ENCODE measurements at regions not wholly inside any gene's neighbourhood (a gene's known extent, or its start where the extent isn't known, plus 50 kb on each side); places are given as distances from the start of the nearest gene placed in this dataset.

DNA sequence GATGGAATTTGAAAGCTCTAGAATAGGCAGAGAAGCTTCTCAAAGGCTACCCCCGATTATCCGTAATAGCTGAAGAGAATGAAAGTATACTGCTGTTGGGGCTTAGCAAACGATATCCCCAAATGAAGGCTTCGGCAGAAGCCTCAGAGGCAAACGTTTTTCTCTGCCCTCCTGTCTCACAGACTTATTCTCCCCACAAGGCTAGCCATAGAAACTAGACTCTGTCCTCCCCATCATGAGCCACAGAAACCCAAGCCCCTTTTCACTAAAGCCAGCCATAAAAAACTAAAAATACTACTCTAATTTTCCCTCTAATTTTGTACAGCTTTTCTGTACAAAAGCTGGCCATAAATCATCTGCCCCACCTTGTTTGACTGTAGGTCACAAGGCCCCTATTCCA is 413.4 kb upstream of the CFAP20DC start (continued):
- TF ChIP-seq, protein P1, sequence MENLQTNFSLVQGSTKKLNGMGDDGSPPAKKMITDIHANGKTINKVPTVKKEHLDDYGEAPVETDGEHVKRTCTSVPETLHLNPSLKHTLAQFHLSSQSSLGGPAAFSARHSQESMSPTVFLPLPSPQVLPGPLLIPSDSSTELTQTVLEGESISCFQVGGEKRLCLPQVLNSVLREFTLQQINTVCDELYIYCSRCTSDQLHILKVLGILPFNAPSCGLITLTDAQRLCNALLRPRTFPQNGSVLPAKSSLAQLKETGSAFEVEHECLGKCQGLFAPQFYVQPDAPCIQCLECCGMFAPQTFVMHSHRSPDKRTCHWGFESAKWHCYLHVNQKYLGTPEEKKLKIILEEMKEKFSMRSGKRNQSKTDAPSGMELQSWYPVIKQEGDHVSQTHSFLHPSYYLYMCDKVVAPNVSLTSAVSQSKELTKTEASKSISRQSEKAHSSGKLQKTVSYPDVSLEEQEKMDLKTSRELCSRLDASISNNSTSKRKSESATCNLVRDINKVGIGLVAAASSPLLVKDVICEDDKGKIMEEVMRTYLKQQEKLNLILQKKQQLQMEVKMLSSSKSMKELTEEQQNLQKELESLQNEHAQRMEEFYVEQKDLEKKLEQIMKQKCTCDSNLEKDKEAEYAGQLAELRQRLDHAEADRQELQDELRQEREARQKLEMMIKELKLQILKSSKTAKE (IDR thresholded peaks at IDR 0.05; ENCODE audit: low read depth, poor library complexity, severe bottlenecking), result no peak
- no peak for TF ChIP-seq ZNF622 (IDR thresholded peaks at IDR 0.05)
- TF ChIP-seq MXI1 (IDR thresholded peaks at IDR 0.05; ENCODE audit: low read depth, low read length), result no peak
- no peak for TF ChIP-seq SREBF1 (IDR thresholded peaks at IDR 0.05; ENCODE audit: low read length)
- TF ChIP-seq NFXL1 (IDR thresholded peaks at IDR 0.05; ENCODE audit: borderline replicate concordance), result no peak
- TF ChIP-seq FOS (IDR thresholded peaks at IDR 0.05; ENCODE audit: borderline replicate concordance, extremely low read depth, insufficient read length), result no peak

DNA sequence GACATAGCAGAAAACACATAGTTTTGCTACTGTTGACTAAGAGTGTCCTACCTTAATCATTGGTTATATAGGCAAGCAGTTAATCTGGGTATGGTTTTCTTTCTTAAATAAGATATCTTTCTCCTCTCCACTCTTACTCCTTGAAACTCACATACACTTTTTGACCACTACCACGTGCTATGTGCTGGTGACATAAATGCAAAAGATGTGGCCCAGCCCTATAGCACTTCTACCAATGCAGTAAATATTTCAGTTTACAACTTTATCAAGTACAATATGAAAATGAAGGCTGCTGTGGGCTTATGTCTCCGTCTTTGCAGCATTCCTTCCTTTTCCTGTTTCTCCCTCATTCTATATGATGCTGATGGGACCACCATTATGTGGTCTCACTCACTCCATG is 410.2 kb upstream of the CFAP20DC start:
- 50% methylated on average over 2 of the region's 2 CpGs for WGBS (ENCODE audit: insufficient coverage, insufficient replicate concordance, low lambda C conversion rate, missing lambda C conversion rate)
- H3K79me2 ChIP-seq (ENCODE audit: control insufficient read depth, insufficient read depth, low read length), result no peaks in the 10 kb centered on the region
- no peaks in the 10 kb centered on the region for H4K20me1 ChIP-seq (ENCODE audit: control insufficient read depth, insufficient read depth)
- no peak overlapping the region for H3K27ac ChIP-seq (ENCODE audit: control insufficient read depth, insufficient read depth)
- H3K4me2 ChIP-seq (ENCODE audit: control insufficient read depth, insufficient read depth), result no peak overlapping the region
- ChIA-PET SMC1A (ENCODE audit: uncharacterized antibody, unreplicated experiment) (interaction anchor here (0.8 kb wide), 1 partner anchor 17 kb away, joined by 3 read pairs; no protein-coding TSS in a partner anchor), POLR2A (no interaction called here), CTCF (no interaction called here), RAD21 (ENCODE audit: unreplicated experiment) (no interaction called here)
- H3K36me3 ChIP-seq (ENCODE audit: control insufficient read depth in 2 of 2, insufficient read depth in 2 of 2, low read length in 1 of 2), result no peaks in the 10 kb centered on the region
- in situ Hi-C loops (cut with MboI) (no loop called here), intact Hi-C loops (cut with micrococcal nuclease; ENCODE audit: unreplicated experiment) (no loop called here)
- BruUV-seq (replicated peaks), result no TSS peak
- H3K4me1 ChIP-seq (ENCODE audit: control insufficient read depth, insufficient read depth, low read length), result peaks cover 15% of the 10 kb centered on the region
- H3K9me3 ChIP-seq (replicated peaks; ENCODE audit: control insufficient read depth, insufficient read depth, low read length), result peaks cover 5% of the 10 kb centered on the region; the same call in 2 of the 3 replicates
- no peaks in the 10 kb centered on the region for H3K27me3 ChIP-seq (replicated peaks in 1 of 2; ENCODE audit: control insufficient read depth in 2 of 2, insufficient read depth in 2 of 2, low read length in 1 of 2)
- DNase-seq (ENCODE audit: low read depth, low spot score), result no peak
- H3K9ac ChIP-seq (ENCODE audit: control insufficient read depth, insufficient read depth, low read length), result no peak overlapping the region
- no peak overlapping the region for H3K4me3 ChIP-seq
- no peak for FAIRE-seq
- no peak for ATAC-seq
- no peak overlapping the region for H2AFZ ChIP-seq (ENCODE audit: control insufficient read depth, low read depth, low read length)
- TF ChIP-seq SMC3 (IDR thresholded peaks at IDR 0.05; ENCODE audit: borderline replicate concordance, low read length) (no peak), NR2C1 (IDR thresholded peaks at IDR 0.05) (no peak), MTA3 (IDR thresholded peaks at IDR 0.05; ENCODE audit: borderline replicate concordance, low read length) (no peak), CBFB (IDR thresholded peaks at IDR 0.05; ENCODE audit: low read depth) (no peak), FOXM1 (IDR thresholded peaks at IDR 0.05; ENCODE audit: low read depth, low read length) (no peak), SPI1 (IDR thresholded peaks at IDR 0.05; ENCODE audit: borderline replicate concordance, insufficient read depth, low read depth, low read length) (no peak), POLR2AphosphoS2 (IDR thresholded peaks at IDR 0.05; ENCODE audit: low read depth, low read length) (no peak)
- TF ChIP-seq, protein P2, sequence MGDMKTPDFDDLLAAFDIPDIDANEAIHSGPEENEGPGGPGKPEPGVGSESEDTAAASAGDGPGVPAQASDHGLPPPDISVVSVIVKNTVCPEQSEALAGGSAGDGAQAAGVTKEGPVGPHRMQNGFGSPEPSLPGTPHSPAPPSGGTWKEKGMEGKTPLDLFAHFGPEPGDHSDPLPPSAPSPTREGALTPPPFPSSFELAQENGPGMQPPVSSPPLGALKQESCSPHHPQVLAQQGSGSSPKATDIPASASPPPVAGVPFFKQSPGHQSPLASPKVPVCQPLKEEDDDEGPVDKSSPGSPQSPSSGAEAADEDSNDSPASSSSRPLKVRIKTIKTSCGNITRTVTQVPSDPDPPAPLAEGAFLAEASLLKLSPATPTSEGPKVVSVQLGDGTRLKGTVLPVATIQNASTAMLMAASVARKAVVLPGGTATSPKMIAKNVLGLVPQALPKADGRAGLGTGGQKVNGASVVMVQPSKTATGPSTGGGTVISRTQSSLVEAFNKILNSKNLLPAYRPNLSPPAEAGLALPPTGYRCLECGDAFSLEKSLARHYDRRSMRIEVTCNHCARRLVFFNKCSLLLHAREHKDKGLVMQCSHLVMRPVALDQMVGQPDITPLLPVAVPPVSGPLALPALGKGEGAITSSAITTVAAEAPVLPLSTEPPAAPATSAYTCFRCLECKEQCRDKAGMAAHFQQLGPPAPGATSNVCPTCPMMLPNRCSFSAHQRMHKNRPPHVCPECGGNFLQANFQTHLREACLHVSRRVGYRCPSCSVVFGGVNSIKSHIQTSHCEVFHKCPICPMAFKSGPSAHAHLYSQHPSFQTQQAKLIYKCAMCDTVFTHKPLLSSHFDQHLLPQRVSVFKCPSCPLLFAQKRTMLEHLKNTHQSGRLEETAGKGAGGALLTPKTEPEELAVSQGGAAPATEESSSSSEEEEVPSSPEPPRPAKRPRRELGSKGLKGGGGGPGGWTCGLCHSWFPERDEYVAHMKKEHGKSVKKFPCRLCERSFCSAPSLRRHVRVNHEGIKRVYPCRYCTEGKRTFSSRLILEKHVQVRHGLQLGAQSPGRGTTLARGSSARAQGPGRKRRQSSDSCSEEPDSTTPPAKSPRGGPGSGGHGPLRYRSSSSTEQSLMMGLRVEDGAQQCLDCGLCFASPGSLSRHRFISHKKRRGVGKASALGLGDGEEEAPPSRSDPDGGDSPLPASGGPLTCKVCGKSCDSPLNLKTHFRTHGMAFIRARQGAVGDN (IDR thresholded peaks at IDR 0.05), result no peak
- TF ChIP-seq, protein P3, sequence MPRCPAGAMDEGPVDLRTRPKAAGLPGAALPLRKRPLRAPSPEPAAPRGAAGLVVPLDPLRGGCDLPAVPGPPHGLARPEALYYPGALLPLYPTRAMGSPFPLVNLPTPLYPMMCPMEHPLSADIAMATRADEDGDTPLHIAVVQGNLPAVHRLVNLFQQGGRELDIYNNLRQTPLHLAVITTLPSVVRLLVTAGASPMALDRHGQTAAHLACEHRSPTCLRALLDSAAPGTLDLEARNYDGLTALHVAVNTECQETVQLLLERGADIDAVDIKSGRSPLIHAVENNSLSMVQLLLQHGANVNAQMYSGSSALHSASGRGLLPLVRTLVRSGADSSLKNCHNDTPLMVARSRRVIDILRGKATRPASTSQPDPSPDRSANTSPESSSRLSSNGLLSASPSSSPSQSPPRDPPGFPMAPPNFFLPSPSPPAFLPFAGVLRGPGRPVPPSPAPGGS (IDR thresholded peaks at IDR 0.05; ENCODE audit: borderline replicate concordance, insufficient read depth, low read depth, low read length, poor library complexity, severe bottlenecking), result no peak
- TF ChIP-seq, protein P4, sequence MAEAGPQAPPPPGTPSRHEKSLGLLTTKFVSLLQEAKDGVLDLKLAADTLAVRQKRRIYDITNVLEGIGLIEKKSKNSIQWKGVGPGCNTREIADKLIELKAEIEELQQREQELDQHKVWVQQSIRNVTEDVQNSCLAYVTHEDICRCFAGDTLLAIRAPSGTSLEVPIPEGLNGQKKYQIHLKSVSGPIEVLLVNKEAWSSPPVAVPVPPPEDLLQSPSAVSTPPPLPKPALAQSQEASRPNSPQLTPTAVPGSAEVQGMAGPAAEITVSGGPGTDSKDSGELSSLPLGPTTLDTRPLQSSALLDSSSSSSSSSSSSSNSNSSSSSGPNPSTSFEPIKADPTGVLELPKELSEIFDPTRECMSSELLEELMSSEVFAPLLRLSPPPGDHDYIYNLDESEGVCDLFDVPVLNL (IDR thresholded peaks at IDR 0.05; ENCODE audit: low read depth, low read length), result no peak
